ENCODE measurements at regions not wholly inside any gene's neighbourhood (a gene's known extent, or its start where the extent isn't known, plus 50 kb on each side); places are given as distances from the start of the nearest gene placed in this dataset.

DNA sequence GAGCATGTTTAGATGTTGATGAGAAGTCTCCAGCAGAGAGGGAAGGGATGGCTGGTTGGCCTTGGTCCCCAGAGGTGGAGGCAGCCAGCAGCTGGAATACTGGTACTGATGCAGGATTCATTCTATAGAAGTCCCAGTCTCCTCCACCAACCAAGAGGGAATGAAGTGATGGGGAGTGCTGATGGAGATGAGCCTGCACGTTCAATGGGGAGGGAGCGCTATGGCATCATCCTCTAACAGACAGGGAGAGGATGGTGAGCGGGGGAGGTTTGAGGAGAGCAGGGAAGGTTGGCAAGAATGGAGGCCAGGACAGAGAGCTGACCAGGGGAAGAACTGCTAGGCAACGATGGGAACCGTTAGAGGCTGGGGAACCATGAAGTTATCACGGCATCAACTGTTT, 159.8 kb upstream of the MVB12B start (continued):
- TF ChIP-seq ZBTB43 (CRISPR knock-in tag; IDR thresholded peaks at IDR 0.05) = no peak
- TF ChIP-seq PPARD (CRISPR knock-in tag; IDR thresholded peaks at IDR 0.05) = no peak
- TF ChIP-seq RFX7 (CRISPR knock-in tag; IDR thresholded peaks at IDR 0.05) = no peak
- TF ChIP-seq, protein P1, sequence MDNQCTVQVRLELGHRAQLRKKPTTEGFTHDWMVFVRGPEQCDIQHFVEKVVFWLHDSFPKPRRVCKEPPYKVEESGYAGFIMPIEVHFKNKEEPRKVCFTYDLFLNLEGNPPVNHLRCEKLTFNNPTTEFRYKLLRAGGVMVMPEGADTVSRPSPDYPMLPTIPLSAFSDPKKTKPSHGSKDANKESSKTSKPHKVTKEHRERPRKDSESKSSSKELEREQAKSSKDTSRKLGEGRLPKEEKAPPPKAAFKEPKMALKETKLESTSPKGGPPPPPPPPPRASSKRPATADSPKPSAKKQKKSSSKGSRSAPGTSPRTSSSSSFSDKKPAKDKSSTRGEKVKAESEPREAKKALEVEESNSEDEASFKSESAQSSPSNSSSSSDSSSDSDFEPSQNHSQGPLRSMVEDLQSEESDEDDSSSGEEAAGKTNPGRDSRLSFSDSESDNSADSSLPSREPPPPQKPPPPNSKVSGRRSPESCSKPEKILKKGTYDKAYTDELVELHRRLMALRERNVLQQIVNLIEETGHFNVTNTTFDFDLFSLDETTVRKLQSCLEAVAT (IDR thresholded peaks at IDR 0.05) = no peak
- TF ChIP-seq MYNN (IDR thresholded peaks at IDR 0.05) = no peak
- TF ChIP-seq MYNN (CRISPR knock-in tag; IDR thresholded peaks at IDR 0.05) = no peak
- TF ChIP-seq E4F1 (CRISPR knock-in tag; IDR thresholded peaks at IDR 0.05; ENCODE audit: borderline replicate concordance) = no peak

Data from K562 (cell line).